B cell (primary cell): ENCODE measurements at regions not wholly inside any gene's neighbourhood (a gene's known extent, or its start where the extent isn't known, plus 50 kb on each side); places are given as distances from the start of the nearest gene placed in this dataset.

ENCODE experiments used
- ATAC-seq: fragments of 200-7000 bp; cut with Tn5 transposase; one replicate; pipeline ENCODE4 v1.10.0; 2021; ENCODE audit warnings: low read depth, mild to moderate bottlenecking, moderate number of reproducible peaks, moderate library complexity
- CTCF ChIA-PET: fragments of 350-600 bp; sonication (Branson Sonifier 250); formaldehyde crosslinking; loops from one replicate; lab custom pipeline; 2021; ENCODE audit warnings: antibody characterized with exemption, inconsistent platforms; lab: Charles Lee
- POLR2A ChIA-PET: fragments of 350-600 bp; sonication (Branson Sonifier 250); formaldehyde crosslinking; loops from one replicate; lab custom pipeline; 2021; ENCODE audit warnings: antibody characterized with exemption; lab: Charles Lee
- DNase-seq: peaks from one replicate; pipeline ENCODE4 v3.0.0; 2013
- H2AFZ ChIP-seq: 2 replicates; pipeline ENCODE4 v1.6.1; 2012; ENCODE audit warnings: mild to moderate bottlenecking, low read depth, low read length; ENCODE audit not compliant: insufficient read depth, poor library complexity, severe bottlenecking
- H3K27ac ChIP-seq, 2 donors: 1 replicate in 1 of 2; 2 replicates in 1 of 2; pipeline ENCODE4 v1.5.1; 2012 to 2013; ENCODE audit warnings: low read length in 2 of 2, mild to moderate bottlenecking in 2 of 2, moderate library complexity in 1 of 2
- H3K27me3 ChIP-seq, 4 experiments: fragments of 200-600 bp in 1 of 4; sonication (generic) in 1 of 4; replicated peaks in 1 of 4; 1 replicate in 2 of 4; 2 replicates in 2 of 4; pipeline versions ENCODE4 v1.6.1 to v1.7.0; 2013 to 2016; ENCODE audit warnings: low read length in 3 of 4, mild to moderate bottlenecking in 2 of 4, mixed read lengths in 1 of 4, moderate library complexity in 1 of 4; ENCODE audit not compliant: insufficient read depth in 4 of 4, control insufficient read depth in 3 of 4; ENCODE audit errors: control extremely low read depth in 1 of 4
- H3K36me3 ChIP-seq, 2 experiments: replicated peaks in 1 of 2; 1 replicate in 1 of 2; 2 replicates in 1 of 2; pipeline versions ENCODE4 v1.6.1 to v1.7.1; 2013; ENCODE audit warnings: low read length in 1 of 2; ENCODE audit not compliant: insufficient read depth in 2 of 2, control insufficient read depth in 1 of 2; ENCODE audit errors: control extremely low read depth in 1 of 2, extremely low read depth in 1 of 2
- H3K4me1 ChIP-seq, 2 donors: fragments of 200-600 bp in 1 of 2; sonication (generic) in 1 of 2; 1 replicate in 1 of 2; 2 replicates in 1 of 2; pipeline versions ENCODE4 v1.5.1 to v1.6.1; 2013 to 2017; ENCODE audit warnings: low read length in 2 of 2; ENCODE audit not compliant: control insufficient read depth in 2 of 2, insufficient read depth in 2 of 2
- H3K4me2 ChIP-seq: replicated peaks from 2 replicates; pipeline ENCODE3; 2012; ENCODE audit warnings: mild to moderate bottlenecking, low read depth, low read length; ENCODE audit not compliant: poor library complexity, severe bottlenecking
- H3K4me3 ChIP-seq, 5 experiments: fragments of 200-600 bp in 1 of 5; sonication (generic) in 1 of 5; 1 replicate in 3 of 5; 2 replicates in 2 of 5; pipeline versions ENCODE4 v1.5.1 to v1.7.0; 2011 to 2016; ENCODE audit warnings: low read length in 4 of 5, mild to moderate bottlenecking in 4 of 5, low read depth in 2 of 5, control low read depth in 1 of 5, moderate library complexity in 1 of 5; ENCODE audit not compliant: insufficient read depth in 1 of 5; ENCODE audit errors: control extremely low read depth in 1 of 5, extremely low read depth in 1 of 5
- H3K79me2 ChIP-seq: fragments of 200-600 bp; sonication (generic); one replicate; pipeline ENCODE4 v1.6.0; 2016; ENCODE audit warnings: low read length; ENCODE audit not compliant: control insufficient read depth, insufficient read depth
- H3K9ac ChIP-seq: fragments of 200-600 bp; sonication (generic); 2 replicates; pipeline ENCODE4 v1.6.1; 2017; ENCODE audit warnings: mild to moderate bottlenecking, low read length, moderate library complexity
- H3K9me3 ChIP-seq, 3 donors: one replicate each; pipeline versions ENCODE4 v1.6.1 to v1.7.1; 2013; ENCODE audit warnings: low read length in 2 of 3; ENCODE audit not compliant: control insufficient read depth in 2 of 3, insufficient read depth in 1 of 3; ENCODE audit errors: control extremely low read depth in 1 of 3
- H4K20me1 ChIP-seq: 2 replicates; pipeline ENCODE4 v1.6.0; 2012; ENCODE audit warnings: mild to moderate bottlenecking, low read length; ENCODE audit not compliant: insufficient read depth, control insufficient read depth, poor library complexity, severe bottlenecking
- H3K27ac Mint-ChIP-seq: one replicate; pipeline ENCODE4 v1.8.0; 2021; ENCODE audit warnings: mixed read lengths
- H3K27me3 Mint-ChIP-seq: one replicate; pipeline ENCODE4 v1.8.0; 2021; ENCODE audit warnings: mixed read lengths
- H3K4me1 Mint-ChIP-seq: one replicate; pipeline ENCODE4 v1.8.0; 2021; ENCODE audit warnings: mixed read lengths
- H3K4me3 Mint-ChIP-seq: one replicate; pipeline ENCODE4 v1.8.0; 2021; ENCODE audit warnings: mixed read lengths
- H3K9me3 Mint-ChIP-seq: one replicate; pipeline ENCODE4 v1.8.0; 2022; ENCODE audit warnings: mixed read lengths; ENCODE audit not compliant: insufficient read depth
- EZH2 ChIP-seq: IDR thresholded peaks from 2 replicates; pipeline ENCODE4 v1.6.1; 2012; ENCODE audit warnings: borderline replicate concordance, low read depth, mild to moderate bottlenecking, moderate library complexity, low read length; ENCODE audit not compliant: insufficient read depth, poor library complexity, severe bottlenecking
- WGBS: methylation state at CpG from one replicate; pipeline ENCODE4 v1.1.5; 2013; ENCODE audit warnings: missing lambda C conversion rate; ENCODE audit not compliant: insufficient coverage; 5-methylcytosine and 5-hydroxymethylcytosine counted together
- intact Hi-C: fragments of 100-400 bp; cut with micrococcal nuclease; formaldehyde crosslinking; loops from one replicate; pipeline ENCODE4 v1.10.0; 2022
- TF ChIP-seq, protein P1 (sequence below): fragments of 200-600 bp; IDR thresholded peaks from one replicate; pipeline ENCODE4 v1.8.0; 2022; ENCODE audit warnings: antibody characterized with exemption, mild to moderate bottlenecking

DNA sequence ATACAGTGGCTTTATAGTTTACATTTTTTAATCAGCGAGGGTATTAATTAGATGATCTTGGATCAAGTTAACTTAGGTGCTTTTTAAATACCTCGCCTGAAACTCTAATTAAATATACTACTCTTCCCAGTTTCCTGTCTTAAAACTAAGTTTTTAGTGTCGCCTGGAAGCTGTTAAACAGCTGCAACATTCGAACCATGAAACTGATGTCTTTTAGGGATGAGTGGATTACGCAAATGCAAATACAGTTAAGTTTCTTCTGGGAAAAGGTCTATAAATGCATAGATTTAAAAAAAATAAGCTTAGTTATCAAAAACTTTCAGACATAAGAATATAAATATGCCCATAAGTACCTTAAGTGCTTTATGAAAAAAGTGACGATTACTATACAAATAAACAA, 228.3 kb downstream of the PTPRC start:
- ATAC-seq (no peak), DNase-seq (no peak)
- no peak overlapping the region for H3K4me3 ChIP-seq
- no peak overlapping the region for H3K4me2 ChIP-seq
- no peak for TF ChIP-seq EZH2
- TF ChIP-seq, protein P1, sequence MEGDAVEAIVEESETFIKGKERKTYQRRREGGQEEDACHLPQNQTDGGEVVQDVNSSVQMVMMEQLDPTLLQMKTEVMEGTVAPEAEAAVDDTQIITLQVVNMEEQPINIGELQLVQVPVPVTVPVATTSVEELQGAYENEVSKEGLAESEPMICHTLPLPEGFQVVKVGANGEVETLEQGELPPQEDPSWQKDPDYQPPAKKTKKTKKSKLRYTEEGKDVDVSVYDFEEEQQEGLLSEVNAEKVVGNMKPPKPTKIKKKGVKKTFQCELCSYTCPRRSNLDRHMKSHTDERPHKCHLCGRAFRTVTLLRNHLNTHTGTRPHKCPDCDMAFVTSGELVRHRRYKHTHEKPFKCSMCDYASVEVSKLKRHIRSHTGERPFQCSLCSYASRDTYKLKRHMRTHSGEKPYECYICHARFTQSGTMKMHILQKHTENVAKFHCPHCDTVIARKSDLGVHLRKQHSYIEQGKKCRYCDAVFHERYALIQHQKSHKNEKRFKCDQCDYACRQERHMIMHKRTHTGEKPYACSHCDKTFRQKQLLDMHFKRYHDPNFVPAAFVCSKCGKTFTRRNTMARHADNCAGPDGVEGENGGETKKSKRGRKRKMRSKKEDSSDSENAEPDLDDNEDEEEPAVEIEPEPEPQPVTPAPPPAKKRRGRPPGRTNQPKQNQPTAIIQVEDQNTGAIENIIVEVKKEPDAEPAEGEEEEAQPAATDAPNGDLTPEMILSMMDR = no peak
- no peaks in the 10 kb centered on the region for H4K20me1 ChIP-seq
- ChIA-PET CTCF (no interaction called here), POLR2A (no interaction called here)
- H3K9me3 ChIP-seq = peaks cover 0 to 1% (median 0%) of the 10 kb centered on the region in 3 donors
- H3K27ac ChIP-seq = no peak overlapping the region
- H2AFZ ChIP-seq = no peak overlapping the region
- no peaks in the 10 kb centered on the region for H3K79me2 ChIP-seq
- Mint-ChIP-seq H3K9me3 (no peaks in the 10 kb centered on the region), H3K4me3 (no peak overlapping the region), H3K27me3 (no peaks in the 10 kb centered on the region), H3K4me1 (no peaks in the 10 kb centered on the region), H3K27ac (no peak overlapping the region)
- no peaks in the 10 kb centered on the region for H3K27me3 ChIP-seq
- no peaks in the 10 kb centered on the region for H3K4me1 ChIP-seq
- intact Hi-C loops = no loop called here
- H3K9ac ChIP-seq = no peak overlapping the region
- no CpG with 5 or more reads among the region's 6 CpGs for WGBS
- peaks cover 0 to 1% of the 10 kb centered on the region in 2 experiments for H3K36me3 ChIP-seq

DNA sequence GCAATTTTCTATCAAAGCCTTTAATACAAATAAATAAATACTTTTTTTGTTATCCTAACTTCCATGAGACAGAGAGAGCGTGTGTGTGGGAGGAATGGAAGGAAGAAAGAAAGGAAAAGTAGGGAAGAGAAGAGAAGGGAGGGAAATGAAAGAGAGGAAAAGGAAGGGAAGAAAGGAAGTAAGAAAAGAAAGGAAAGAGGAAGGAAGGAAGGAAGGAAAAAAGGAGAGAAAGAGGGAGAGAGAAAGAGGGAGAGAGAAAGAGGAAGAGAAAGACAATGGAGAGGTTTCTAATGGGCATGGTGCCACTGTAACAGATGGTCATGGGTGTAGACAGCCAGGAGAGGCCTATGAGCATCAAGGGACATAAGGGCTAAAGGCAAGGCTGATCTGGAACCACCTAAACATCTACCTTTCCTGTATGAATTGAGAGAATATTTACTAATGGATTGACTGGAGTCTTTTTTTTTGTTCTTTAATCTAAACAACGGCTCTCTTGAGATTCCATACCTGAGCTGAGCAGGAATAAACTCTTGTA, 234.9 kb downstream of the PTPRC start:
- Histone ChIP-seq H3K79me2 (no peaks in the 10 kb centered on the region), H3K4me2 (no peak overlapping the region), H3K4me3 (no peak overlapping the region), H2AFZ (no peak overlapping the region), H3K9ac (no peak overlapping the region), H4K20me1 (no peaks in the 10 kb centered on the region), H3K36me3 (peaks cover 0 to 5% of the 10 kb centered on the region in 2 experiments), H3K27me3 (no peaks in the 10 kb centered on the region), H3K27ac (no peak overlapping the region), H3K4me1 (no peaks in the 10 kb centered on the region), H3K9me3 (peaks cover 0 to 3% (median 0%) of the 10 kb centered on the region in 3 donors)
- CTCF ChIA-PET = no interaction called here
- intact Hi-C loops = no loop called here
- POLR2A ChIA-PET = no interaction called here
- 100% methylated on average over 1 of the region's 2 CpGs for WGBS
- Mint-ChIP-seq H3K9me3 (no peaks in the 10 kb centered on the region), H3K4me1 (no peaks in the 10 kb centered on the region), H3K4me3 (no peak overlapping the region), H3K27ac (no peak overlapping the region), H3K27me3 (no peaks in the 10 kb centered on the region)
- TF ChIP-seq, protein P1 = no peak
- TF ChIP-seq EZH2 = no peak
- DNase-seq = no peak
- ATAC-seq = no peak
